ENCODE measurements at regions not wholly inside any gene's neighbourhood (a gene's known extent, or its start where the extent isn't known, plus 50 kb on each side); places are given as distances from the start of the nearest gene placed in this dataset.

GRCh38 chr16:86980644-86981043, 336.5 kb downstream of the C16orf95 start:
- TF ChIP-seq TAF1 (IDR thresholded peaks at IDR 0.05; ENCODE audit: borderline replicate concordance, low read depth, low read length) (no peak), POLR2A (IDR thresholded peaks at IDR 0.05; ENCODE audit: low read depth, low read length) (no peak), POLR2AphosphoS5 (IDR thresholded peaks at IDR 0.05; ENCODE audit: low read depth, low read length) (no peak)
- DNase-seq (ENCODE audit: insufficient read length) (no peak), FAIRE-seq (no peak)

DNA sequence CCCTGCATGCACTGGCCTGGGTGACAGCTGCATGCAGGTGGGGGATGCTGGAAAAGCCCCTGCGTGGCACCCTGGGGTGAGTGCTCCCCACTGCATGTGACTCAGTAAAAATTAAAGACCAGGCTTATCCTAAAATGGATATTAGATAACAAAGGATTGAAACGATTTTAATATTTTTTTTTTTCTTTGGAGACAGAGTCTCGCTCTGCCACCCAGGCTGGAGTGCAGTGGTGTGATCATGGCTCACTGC, 334.9 kb downstream of the C16orf95 start:
- FAIRE-seq (no peak), DNase-seq (ENCODE audit: insufficient read length) (no peak)
- TF ChIP-seq TAF1 (IDR thresholded peaks at IDR 0.05; ENCODE audit: borderline replicate concordance, low read depth, low read length), result no peak

- no peak for FAIRE-seq
Measured at GRCh38 chr16:86982912-86983311, 334.3 kb downstream of the C16orf95 start.

DNA sequence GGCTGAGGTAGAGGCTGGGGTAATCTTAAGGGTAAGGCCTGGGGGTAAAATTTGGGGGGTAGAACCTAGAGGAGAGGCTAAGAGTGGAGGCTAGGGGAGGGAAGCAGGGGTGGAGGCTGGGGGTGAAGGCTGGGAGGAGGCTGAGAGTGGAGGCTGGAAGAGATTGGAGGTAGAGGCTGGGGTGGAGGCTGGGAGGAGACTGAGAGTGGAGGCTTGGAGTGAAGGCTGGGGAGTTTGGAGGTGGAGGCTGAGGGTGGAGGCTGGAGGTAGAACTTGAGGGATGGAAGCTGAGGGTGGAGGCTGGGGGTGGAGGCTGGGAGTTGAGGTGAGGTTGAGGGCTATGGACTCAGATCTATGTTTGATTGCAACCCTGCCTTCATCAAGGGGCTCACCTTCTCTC, 333.6 kb downstream of the C16orf95 start:
- TF ChIP-seq POLR2AphosphoS5 (IDR thresholded peaks at IDR 0.05; ENCODE audit: low read depth, low read length) (no peak), POLR2A (IDR thresholded peaks at IDR 0.05; ENCODE audit: low read depth, low read length) (no peak), TAF1 (IDR thresholded peaks at IDR 0.05; ENCODE audit: borderline replicate concordance, low read depth, low read length) (no peak)
- DNase-seq (ENCODE audit: insufficient read length), result no peak
- FAIRE-seq, result no peak

More at GRCh38 chr16:86982912-86983311, 334.3 kb downstream of the C16orf95 start:
- TF ChIP-seq POLR2A (IDR thresholded peaks at IDR 0.05; ENCODE audit: low read depth, low read length) (no peak), TAF1 (IDR thresholded peaks at IDR 0.05; ENCODE audit: borderline replicate concordance, low read depth, low read length) (no peak), POLR2AphosphoS5 (IDR thresholded peaks at IDR 0.05; ENCODE audit: low read depth, low read length) (no peak)
- no peak for DNase-seq (ENCODE audit: insufficient read length)

DNA sequence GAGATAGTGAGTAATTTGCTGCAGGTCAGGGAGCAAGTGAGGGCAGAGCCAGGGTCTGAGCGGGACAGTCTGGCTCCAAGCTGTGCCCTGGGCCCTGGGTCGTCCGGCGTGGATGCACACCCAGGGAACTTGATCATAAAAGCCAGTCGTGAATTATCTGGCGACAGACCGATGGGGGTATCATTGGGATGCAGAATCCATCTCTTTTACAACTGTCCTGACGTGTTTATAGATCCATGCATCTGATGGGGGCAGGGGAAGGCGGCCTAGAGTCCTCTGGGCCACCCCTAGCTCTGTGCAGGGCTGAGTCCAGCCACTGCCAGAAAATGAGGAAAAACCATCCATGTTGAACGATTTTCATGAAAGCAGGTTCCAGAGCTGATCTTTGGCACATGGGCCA, 332.8 kb downstream of the C16orf95 start:
- TF ChIP-seq TAF1 (IDR thresholded peaks at IDR 0.05; ENCODE audit: borderline replicate concordance, low read depth, low read length) (no peak), POLR2A (IDR thresholded peaks at IDR 0.05; ENCODE audit: low read depth, low read length) (no peak), POLR2AphosphoS5 (IDR thresholded peaks at IDR 0.05; ENCODE audit: low read depth, low read length) (no peak)
- no peak for DNase-seq (ENCODE audit: insufficient read length)
- FAIRE-seq, result no peak

GRCh38 chr16:86984991-86985647, 332.1 kb downstream of the C16orf95 start:
- DNase-seq (ENCODE audit: insufficient read length) (no peak), FAIRE-seq (no peak)
- TF ChIP-seq POLR2A (IDR thresholded peaks at IDR 0.05; ENCODE audit: low read depth, low read length) (no peak), POLR2AphosphoS5 (IDR thresholded peaks at IDR 0.05; ENCODE audit: low read depth, low read length) (no peak), TAF1 (IDR thresholded peaks at IDR 0.05; ENCODE audit: borderline replicate concordance, low read depth, low read length) (no peak)

GRCh38 chr16:86985648-86986015, 331.6 kb downstream of the C16orf95 start:
- no peak for FAIRE-seq
- no peak for DNase-seq (ENCODE audit: insufficient read length)
- no peak for TF ChIP-seq POLR2A (IDR thresholded peaks at IDR 0.05; ENCODE audit: low read depth, low read length)
- TF ChIP-seq TAF1 (IDR thresholded peaks at IDR 0.05; ENCODE audit: borderline replicate concordance, low read depth, low read length), result no peak
- TF ChIP-seq POLR2AphosphoS5 (IDR thresholded peaks at IDR 0.05; ENCODE audit: low read depth, low read length), result no peak

DNA sequence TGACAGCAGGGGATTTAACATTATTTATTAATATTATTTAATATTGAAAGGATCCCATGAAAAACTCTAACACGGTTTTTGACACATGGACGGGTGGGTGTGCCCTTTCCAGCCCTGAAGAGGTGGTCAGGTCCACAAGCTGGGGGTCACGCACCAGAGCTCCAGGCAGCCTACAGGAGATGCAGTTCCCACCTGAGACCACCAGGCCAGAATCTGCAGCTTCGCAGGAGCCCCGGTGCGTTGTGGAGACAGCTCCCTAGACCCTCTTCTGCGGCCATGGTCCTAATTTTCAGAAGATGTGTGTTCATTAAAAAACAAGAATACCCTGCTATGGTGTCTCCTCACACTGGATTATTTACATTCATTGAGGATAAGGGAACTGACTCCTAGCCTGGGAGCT, 331.1 kb downstream of the C16orf95 start:
- FAIRE-seq (no peak), DNase-seq (ENCODE audit: insufficient read length) (no peak)
- TF ChIP-seq TAF1 (IDR thresholded peaks at IDR 0.05; ENCODE audit: borderline replicate concordance, low read depth, low read length) (no peak), POLR2AphosphoS5 (IDR thresholded peaks at IDR 0.05; ENCODE audit: low read depth, low read length) (no peak), POLR2A (IDR thresholded peaks at IDR 0.05; ENCODE audit: low read depth, low read length) (no peak)

DNA sequence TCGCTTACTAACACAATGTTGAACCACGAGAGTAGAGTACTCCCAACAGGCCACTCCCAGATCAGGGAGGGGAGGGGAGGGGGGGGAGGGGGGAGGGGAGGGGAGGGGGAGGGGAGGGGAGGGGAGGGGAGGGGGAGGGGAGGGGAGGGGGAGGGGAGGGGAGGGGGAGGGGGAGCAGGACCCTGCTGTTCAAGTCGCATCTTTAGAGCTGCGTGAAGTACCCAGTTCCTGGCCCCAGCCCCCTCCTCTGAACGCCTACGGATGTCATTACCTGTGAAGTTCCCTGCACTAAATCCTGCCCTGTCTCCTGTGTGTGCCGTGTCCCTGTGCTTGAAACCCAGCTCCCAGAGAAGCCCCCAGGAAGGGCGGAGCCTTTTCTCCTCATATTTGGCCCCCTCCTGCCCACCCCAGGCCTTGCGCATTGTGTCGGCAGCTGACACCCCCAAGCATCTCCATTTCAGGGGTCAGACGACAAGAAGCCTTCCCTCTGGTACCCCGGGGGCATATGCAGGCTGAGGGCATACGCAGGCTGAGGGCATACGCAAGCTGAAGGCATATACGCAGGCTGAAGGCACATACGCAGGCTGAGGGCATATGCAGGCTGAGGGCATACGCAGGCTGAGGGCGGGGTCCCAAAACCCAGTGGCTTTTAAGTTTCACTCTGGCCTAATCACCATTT, 330.2 kb downstream of the C16orf95 start:
- FAIRE-seq, result no peak
- DNase-seq (ENCODE audit: insufficient read length), result no peak
- TF ChIP-seq POLR2A (IDR thresholded peaks at IDR 0.05; ENCODE audit: low read depth, low read length), result no peak
- no peak for TF ChIP-seq TAF1 (IDR thresholded peaks at IDR 0.05; ENCODE audit: borderline replicate concordance, low read depth, low read length)
- TF ChIP-seq POLR2AphosphoS5 (IDR thresholded peaks at IDR 0.05; ENCODE audit: low read depth, low read length), result no peak

DNA sequence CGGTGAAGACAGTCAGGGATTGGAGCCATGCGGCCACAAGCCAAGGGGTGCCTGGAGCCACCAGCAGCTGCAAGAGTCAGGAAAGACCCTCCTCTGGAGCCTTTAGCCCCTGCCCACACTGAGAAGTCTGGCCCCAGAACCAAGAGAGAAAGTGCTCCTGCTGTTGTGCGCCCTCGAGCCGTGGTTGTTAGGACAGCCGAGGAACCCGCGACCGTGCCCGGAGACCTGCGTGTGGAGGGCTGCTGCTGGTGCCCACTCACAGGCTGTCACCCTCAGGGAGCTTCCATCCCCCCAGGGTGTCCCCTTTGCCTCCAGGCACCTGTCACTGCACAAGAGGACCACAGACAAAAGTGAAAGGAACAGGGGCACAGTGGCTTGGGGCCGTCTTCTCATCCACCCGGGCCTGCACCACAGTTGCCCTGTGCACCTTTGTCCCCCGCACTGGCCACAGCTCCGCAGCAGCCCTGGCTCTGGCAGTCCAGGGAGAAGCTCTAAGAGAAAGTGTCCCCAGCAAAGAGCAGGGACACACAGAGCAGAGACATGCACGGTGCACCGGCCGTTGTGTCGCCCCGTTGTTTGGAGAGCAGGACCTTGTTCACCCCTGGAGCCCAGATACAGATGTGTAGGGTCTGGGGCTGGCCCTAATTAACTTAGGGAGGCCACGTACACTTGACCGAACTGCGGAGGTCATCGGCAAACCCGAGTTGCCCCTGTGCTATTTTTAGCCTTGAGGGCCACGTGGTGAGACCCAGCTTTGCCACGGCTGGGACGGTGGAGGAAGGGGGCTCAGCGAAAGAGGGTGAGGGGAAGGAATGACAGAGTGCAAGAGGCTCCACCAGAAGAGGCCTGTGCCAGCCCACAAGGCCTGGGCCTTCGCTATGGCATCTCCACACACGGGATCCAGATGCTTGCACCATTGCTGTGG, 329.2 kb downstream of the C16orf95 start:
- FAIRE-seq, result no peak
- no peak for DNase-seq (ENCODE audit: insufficient read length)
- TF ChIP-seq POLR2AphosphoS5 (IDR thresholded peaks at IDR 0.05; ENCODE audit: low read depth, low read length) (no peak), POLR2A (IDR thresholded peaks at IDR 0.05; ENCODE audit: low read depth, low read length) (no peak), TAF1 (IDR thresholded peaks at IDR 0.05; ENCODE audit: borderline replicate concordance, low read depth, low read length) (no peak)

DNA sequence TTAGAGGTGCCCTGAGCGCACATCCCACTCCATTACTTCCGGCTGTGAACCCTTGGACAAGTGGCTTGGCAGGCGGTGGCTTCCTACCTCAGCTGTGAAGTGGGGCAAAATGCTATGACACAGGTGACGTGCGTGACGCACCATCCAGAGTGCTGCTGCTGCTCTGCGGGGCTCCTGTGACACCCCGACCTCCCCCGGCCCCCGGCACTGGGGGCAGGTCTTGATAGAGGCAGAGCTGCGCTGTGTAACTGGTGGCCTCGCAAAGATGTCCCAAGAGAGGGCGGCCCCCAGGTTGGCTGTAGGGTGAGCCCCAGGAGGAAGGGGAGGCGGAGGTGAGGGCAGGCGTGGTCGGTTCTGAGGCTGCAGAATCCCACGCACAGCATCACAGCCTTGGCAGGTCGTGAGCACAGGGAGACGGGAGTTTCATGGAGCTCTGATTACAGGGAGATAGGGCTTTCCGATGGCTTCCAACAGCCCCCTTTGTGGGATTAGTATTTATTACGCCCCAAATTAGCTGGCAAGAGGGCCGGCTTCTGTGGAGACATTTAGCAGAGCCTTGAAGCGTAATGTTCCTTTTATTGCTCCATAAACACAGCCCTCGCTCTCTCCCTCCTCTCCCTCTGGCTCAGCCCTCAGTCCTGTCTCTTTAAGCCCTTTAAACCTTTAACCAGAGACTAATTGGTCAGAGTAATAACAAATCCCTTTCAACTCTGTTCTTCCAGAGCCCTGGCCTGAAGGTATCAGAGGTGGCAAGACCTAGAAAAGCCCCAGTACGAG, 328.1 kb downstream of the C16orf95 start:
- DNase-seq (ENCODE audit: insufficient read length) (no peak), FAIRE-seq (no peak)
- TF ChIP-seq POLR2A (IDR thresholded peaks at IDR 0.05; ENCODE audit: low read depth, low read length) (no peak), TAF1 (IDR thresholded peaks at IDR 0.05; ENCODE audit: borderline replicate concordance, low read depth, low read length) (no peak), POLR2AphosphoS5 (IDR thresholded peaks at IDR 0.05; ENCODE audit: low read depth, low read length) (no peak)

Measured in GM12892 (cell line).